SK-N-MC (cell line): ENCODE measurements at regions not wholly inside any gene's neighbourhood (a gene's known extent, or its start where the extent isn't known, plus 50 kb on each side); places are given as distances from the start of the nearest gene placed in this dataset.

Experiments used
- EZH2 ChIP-seq: fragments of 200-600 bp; sonication (generic); IDR thresholded peaks from one replicate; pipeline ENCODE4 v1.6.1; 2017; ENCODE audit warnings: antibody characterized with exemption
- FOXP2 ChIP-seq: optimal IDR thresholded peaks from 2 replicates; pipeline ENCODE3; 2011; ENCODE audit warnings: mild to moderate bottlenecking, moderate library complexity; ENCODE audit not compliant: insufficient read depth; ENCODE audit errors: extremely low read length, control extremely low read depth
- POLR2AphosphoS5 ChIP-seq: IDR thresholded peaks from 2 replicates; pipeline ENCODE4 v1.6.1; 2012; ENCODE audit warnings: mild to moderate bottlenecking, low read depth, low read length, borderline replicate concordance

- TF ChIP-seq POLR2AphosphoS5 (no peak), FOXP2 (no peak), EZH2 (no peak)
Measured at GRCh38 chr1:207966521-207966920, 55.6 kb upstream of the CD34 start.
